ENCODE measurements at regions not wholly inside any gene's neighbourhood (a gene's known extent, or its start where the extent isn't known, plus 50 kb on each side); places are given as distances from the start of the nearest gene placed in this dataset.

GRCh38 chr15:98385752-98386381 lies 262.5 kb upstream of the IGF1R start:
- DNase-seq (ENCODE audit: low read depth in 3 of 3): no peak

GRCh38 chr15:98386561-98386960 lies 261.8 kb upstream of the IGF1R start:
- no peak for DNase-seq (ENCODE audit: low read depth in 3 of 3)

GRCh38 chr15:98387866-98388265 lies 260.5 kb upstream of the IGF1R start:
- DNase-seq (ENCODE audit: low read depth in 3 of 3): no peak

- no peak for DNase-seq (ENCODE audit: low read depth in 3 of 3)
Observed at GRCh38 chr15:98390946-98391530, 257.3 kb upstream of the IGF1R start.

GRCh38 chr15:98391568-98391967 lies 256.8 kb upstream of the IGF1R start:
- no peak for DNase-seq (ENCODE audit: low read depth in 3 of 3)

GRCh38 chr15:98393471-98393870 lies 254.9 kb upstream of the IGF1R start:
- DNase-seq (ENCODE audit: low read depth in 3 of 3): no peak

- no peak for DNase-seq (ENCODE audit: low read depth in 3 of 3)
Observed at GRCh38 chr15:98394546-98394945, 253.8 kb upstream of the IGF1R start.

GRCh38 chr15:98395974-98396610 lies 252.2 kb upstream of the IGF1R start:
- no peak for DNase-seq (ENCODE audit: low read depth in 3 of 3)

- DNase-seq (ENCODE audit: low read depth in 3 of 3): no peak
Observed at GRCh38 chr15:98397419-98397818, 250.9 kb upstream of the IGF1R start.

- no peak for DNase-seq (ENCODE audit: low read depth in 3 of 3)
Observed at GRCh38 chr15:98398056-98398455, 250.3 kb upstream of the IGF1R start.

- DNase-seq (ENCODE audit: low read depth in 3 of 3): no peak
Observed at GRCh38 chr15:98398886-98399285, 249.5 kb upstream of the IGF1R start.

- DNase-seq (ENCODE audit: low read depth in 3 of 3): no peak
Observed at GRCh38 chr15:98400120-98400519, 248.2 kb upstream of the IGF1R start.

GRCh38 chr15:98401029-98401428 lies 247.3 kb upstream of the IGF1R start:
- DNase-seq (ENCODE audit: low read depth in 3 of 3): no peak

- no peak for DNase-seq (ENCODE audit: low read depth in 3 of 3)
Observed at GRCh38 chr15:98402486-98402885, 245.9 kb upstream of the IGF1R start.

GRCh38 chr15:98403169-98403568 lies 245.2 kb upstream of the IGF1R start:
- no peak for DNase-seq (ENCODE audit: low read depth in 3 of 3)

GRCh38 chr15:98403569-98403968 lies 244.8 kb upstream of the IGF1R start:
- DNase-seq (ENCODE audit: low read depth in 3 of 3): no peak

GRCh38 chr15:98405013-98405412 lies 243.3 kb upstream of the IGF1R start:
- DNase-seq (ENCODE audit: low read depth in 3 of 3): no peak

- DNase-seq (ENCODE audit: low read depth in 3 of 3): no peak
Observed at GRCh38 chr15:98408231-98408630, 240.1 kb upstream of the IGF1R start.

- no peak for DNase-seq (ENCODE audit: low read depth in 3 of 3)
Observed at GRCh38 chr15:98410328-98410727, 238.0 kb upstream of the IGF1R start.

GRCh38 chr15:98412852-98413251 lies 235.5 kb upstream of the IGF1R start:
- no peak for DNase-seq (ENCODE audit: low read depth in 3 of 3)

GRCh38 chr15:98413933-98414546 lies 234.3 kb upstream of the IGF1R start:
- no peak for DNase-seq (ENCODE audit: low read depth in 3 of 3)

- no peak for DNase-seq (ENCODE audit: low read depth in 3 of 3)
Observed at GRCh38 chr15:98416222-98416855, 232.0 kb upstream of the IGF1R start.

- DNase-seq (ENCODE audit: low read depth in 3 of 3): no peak
Observed at GRCh38 chr15:98417346-98417745, 231.0 kb upstream of the IGF1R start.
